Astrocyte (in vitro differentiated cells and primary cell): ENCODE measurements at regions not wholly inside any gene's neighbourhood (a gene's known extent, or its start where the extent isn't known, plus 50 kb on each side); places are given as distances from the start of the nearest gene placed in this dataset.

Source experiments
- DNase-seq: peaks from one replicate; pipeline ENCODE4 v3.0.0-alpha.2; 2010; ENCODE audit warnings: low read depth
- FAIRE-seq: peaks from 2 replicates; lab custom pipeline; 2011; peaks lifted over from hg19 to GRCh38; lab: Jason Lieb, UNC
- H2AFZ ChIP-seq: 2 replicates; pipeline ENCODE4 v1.6.0; 2012; ENCODE audit warnings: low read depth, low read length, inconsistent platforms
- H3K27ac ChIP-seq: 2 replicates; pipeline ENCODE4 v1.5.1; 2011; ENCODE audit warnings: low read depth, low read length, inconsistent platforms
- H3K27me3 ChIP-seq: 2 replicates; pipeline ENCODE4 v1.6.0; 2011; ENCODE audit warnings: low read length, inconsistent platforms; ENCODE audit not compliant: insufficient read depth
- H3K36me3 ChIP-seq: 2 replicates; pipeline ENCODE4 v1.5.1; 2011; ENCODE audit warnings: low read length, inconsistent platforms; ENCODE audit not compliant: insufficient read depth
- H3K4me1 ChIP-seq: 2 replicates; pipeline ENCODE4 v1.5.1; 2011; ENCODE audit warnings: low read length, inconsistent platforms; ENCODE audit not compliant: insufficient read depth
- H3K4me2 ChIP-seq: 2 replicates; pipeline ENCODE4 v1.6.0; 2012; ENCODE audit warnings: low read length, inconsistent platforms
- H3K4me3 ChIP-seq: 2 replicates; pipeline ENCODE4 v1.5.1; 2011; ENCODE audit warnings: low read depth, mild to moderate bottlenecking, low read length, inconsistent platforms; ENCODE audit not compliant: insufficient read depth
- H3K79me2 ChIP-seq: 2 replicates; pipeline ENCODE4 v1.6.0; 2012; ENCODE audit warnings: mild to moderate bottlenecking, low read length, inconsistent platforms; ENCODE audit not compliant: insufficient read depth
- H3K9ac ChIP-seq: 2 replicates; pipeline ENCODE4 v1.6.0; 2012; ENCODE audit warnings: mild to moderate bottlenecking, low read length, inconsistent platforms
- H3K9me3 ChIP-seq: 2 replicates; pipeline ENCODE4 v1.5.1; 2012; ENCODE audit warnings: low read depth, mild to moderate bottlenecking, low read length, inconsistent platforms; ENCODE audit not compliant: insufficient read depth
- H4K20me1 ChIP-seq: 2 replicates; pipeline ENCODE4 v1.6.0; 2012; ENCODE audit warnings: low read length, inconsistent platforms; ENCODE audit not compliant: insufficient read depth
- H3K27ac Mint-ChIP-seq: one replicate; pipeline ENCODE4 v1.8.0; 2021; ENCODE audit warnings: mild to moderate bottlenecking, mixed read lengths; ENCODE audit not compliant: unreplicated experiment
- H3K27me3 Mint-ChIP-seq: one replicate; pipeline ENCODE4 v1.8.0; 2021; ENCODE audit warnings: low read depth, mixed read lengths; ENCODE audit not compliant: unreplicated experiment
- H3K36me3 Mint-ChIP-seq: one replicate; pipeline ENCODE4 v1.8.0; 2021; ENCODE audit warnings: low read depth, mixed read lengths; ENCODE audit not compliant: unreplicated experiment
- H3K4me1 Mint-ChIP-seq: one replicate; pipeline ENCODE4 v1.8.0; 2021; ENCODE audit warnings: low read depth, mixed read lengths; ENCODE audit not compliant: unreplicated experiment
- H3K4me3 Mint-ChIP-seq: one replicate; pipeline ENCODE4 v1.8.0; 2021; ENCODE audit warnings: mild to moderate bottlenecking, moderate library complexity, mixed read lengths; ENCODE audit not compliant: unreplicated experiment
- H3K9me3 Mint-ChIP-seq: one replicate; pipeline ENCODE4 v1.8.0; 2021; ENCODE audit warnings: mild to moderate bottlenecking, mixed read lengths; ENCODE audit not compliant: unreplicated experiment
- EZH2 ChIP-seq: IDR thresholded peaks from 2 replicates; pipeline ENCODE4 v1.6.1; 2012; ENCODE audit warnings: mild to moderate bottlenecking, low read length, inconsistent platforms; ENCODE audit not compliant: insufficient read depth
- TF ChIP-seq, protein P1 (sequence below): IDR thresholded peaks from 2 replicates; pipeline ENCODE4 v1.5.1; 2011; ENCODE audit warnings: low read depth, mild to moderate bottlenecking, inconsistent platforms, low read length, moderate library complexity; ENCODE audit not compliant: insufficient read depth

DNA sequence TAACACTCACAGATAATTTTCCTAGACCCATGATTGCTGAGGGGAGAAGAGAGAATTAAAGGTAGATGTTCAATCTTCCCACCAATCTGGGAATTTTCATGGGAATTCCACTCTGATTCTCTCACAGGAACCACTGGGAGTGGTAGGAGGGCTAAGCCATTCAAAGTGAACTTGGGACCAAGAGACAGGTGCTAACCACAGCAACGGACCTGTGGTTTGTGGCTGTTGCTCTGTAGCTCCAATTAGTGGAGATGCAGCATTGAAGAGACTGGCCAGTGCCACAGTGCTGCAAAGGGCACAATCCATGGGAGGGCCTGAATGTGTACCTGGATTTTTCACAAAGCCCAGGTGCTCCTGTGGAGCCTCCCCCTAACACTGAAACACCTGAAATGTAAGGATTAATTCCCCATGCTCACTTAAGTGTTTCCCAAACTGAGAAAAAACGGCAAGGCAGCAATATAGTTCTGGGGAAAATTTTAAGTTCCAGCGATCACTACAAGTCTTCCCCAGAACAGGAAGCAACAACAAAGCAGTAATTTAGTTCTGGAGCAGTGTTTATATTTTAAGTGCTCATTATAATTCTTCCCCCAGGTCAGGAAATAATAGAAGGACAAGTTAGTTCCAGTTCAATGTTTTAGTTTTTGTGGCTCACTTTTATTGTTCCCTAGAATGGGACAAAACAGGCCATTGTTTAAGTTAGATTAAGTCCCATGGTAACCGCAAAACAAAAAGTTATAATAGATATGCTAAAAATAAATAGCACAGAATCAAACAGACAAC is 1045.8 kb downstream of the CNTNAP5 start:
- Histone ChIP-seq H3K4me3 (no peak overlapping the region), H3K27ac (no peak overlapping the region), H3K79me2 (no peaks in the 10 kb centered on the region), H3K27me3 (no peaks in the 10 kb centered on the region), H3K4me2 (no peak overlapping the region), H3K9me3 (no peaks in the 10 kb centered on the region), H3K9ac (no peak overlapping the region), H4K20me1 (no peaks in the 10 kb centered on the region), H3K4me1 (no peaks in the 10 kb centered on the region), H2AFZ (no peak overlapping the region), H3K36me3 (no peaks in the 10 kb centered on the region)
- Mint-ChIP-seq H3K4me1 (no peaks in the 10 kb centered on the region), H3K9me3 (no peaks in the 10 kb centered on the region), H3K27me3 (no peaks in the 10 kb centered on the region), H3K4me3 (no peak overlapping the region), H3K36me3 (no peaks in the 10 kb centered on the region), H3K27ac (no peak overlapping the region)
- FAIRE-seq (no peak), DNase-seq (no peak)
- no peak for TF ChIP-seq EZH2
- TF ChIP-seq, protein P1, sequence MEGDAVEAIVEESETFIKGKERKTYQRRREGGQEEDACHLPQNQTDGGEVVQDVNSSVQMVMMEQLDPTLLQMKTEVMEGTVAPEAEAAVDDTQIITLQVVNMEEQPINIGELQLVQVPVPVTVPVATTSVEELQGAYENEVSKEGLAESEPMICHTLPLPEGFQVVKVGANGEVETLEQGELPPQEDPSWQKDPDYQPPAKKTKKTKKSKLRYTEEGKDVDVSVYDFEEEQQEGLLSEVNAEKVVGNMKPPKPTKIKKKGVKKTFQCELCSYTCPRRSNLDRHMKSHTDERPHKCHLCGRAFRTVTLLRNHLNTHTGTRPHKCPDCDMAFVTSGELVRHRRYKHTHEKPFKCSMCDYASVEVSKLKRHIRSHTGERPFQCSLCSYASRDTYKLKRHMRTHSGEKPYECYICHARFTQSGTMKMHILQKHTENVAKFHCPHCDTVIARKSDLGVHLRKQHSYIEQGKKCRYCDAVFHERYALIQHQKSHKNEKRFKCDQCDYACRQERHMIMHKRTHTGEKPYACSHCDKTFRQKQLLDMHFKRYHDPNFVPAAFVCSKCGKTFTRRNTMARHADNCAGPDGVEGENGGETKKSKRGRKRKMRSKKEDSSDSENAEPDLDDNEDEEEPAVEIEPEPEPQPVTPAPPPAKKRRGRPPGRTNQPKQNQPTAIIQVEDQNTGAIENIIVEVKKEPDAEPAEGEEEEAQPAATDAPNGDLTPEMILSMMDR = no peak

DNA sequence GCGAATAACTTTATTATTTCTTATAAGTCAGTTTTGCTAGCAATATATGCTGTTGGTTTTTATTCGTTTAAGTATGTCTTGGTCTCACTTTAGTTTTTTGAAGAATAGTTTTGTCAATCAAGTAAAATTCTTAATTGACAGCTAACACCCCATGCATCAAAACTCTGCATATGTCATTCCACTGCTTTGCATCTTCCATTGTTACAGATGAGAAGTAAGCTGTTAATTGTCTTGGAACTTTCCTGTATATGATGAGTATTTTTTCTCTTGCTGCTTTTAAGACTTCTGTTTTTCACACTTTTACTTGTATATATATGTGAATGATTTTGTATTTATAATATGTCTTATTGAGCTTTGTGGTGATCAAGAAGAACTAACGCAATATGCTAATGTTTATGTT is 1048.4 kb downstream of the CNTNAP5 start:
- Histone ChIP-seq H2AFZ (no peak overlapping the region), H3K36me3 (no peaks in the 10 kb centered on the region), H4K20me1 (no peaks in the 10 kb centered on the region), H3K9me3 (peaks cover 2% of the 10 kb centered on the region), H3K4me2 (no peak overlapping the region), H3K4me1 (no peaks in the 10 kb centered on the region), H3K27me3 (no peaks in the 10 kb centered on the region), H3K4me3 (no peak overlapping the region), H3K9ac (no peak overlapping the region), H3K27ac (no peak overlapping the region), H3K79me2 (no peaks in the 10 kb centered on the region)
- no peak for FAIRE-seq
- Mint-ChIP-seq H3K27me3 (no peaks in the 10 kb centered on the region), H3K9me3 (no peaks in the 10 kb centered on the region), H3K36me3 (no peaks in the 10 kb centered on the region), H3K4me3 (no peak overlapping the region), H3K4me1 (no peaks in the 10 kb centered on the region), H3K27ac (no peak overlapping the region)
- no peak for DNase-seq
- TF ChIP-seq EZH2 = no peak
- TF ChIP-seq, protein P1 = no peak

DNA sequence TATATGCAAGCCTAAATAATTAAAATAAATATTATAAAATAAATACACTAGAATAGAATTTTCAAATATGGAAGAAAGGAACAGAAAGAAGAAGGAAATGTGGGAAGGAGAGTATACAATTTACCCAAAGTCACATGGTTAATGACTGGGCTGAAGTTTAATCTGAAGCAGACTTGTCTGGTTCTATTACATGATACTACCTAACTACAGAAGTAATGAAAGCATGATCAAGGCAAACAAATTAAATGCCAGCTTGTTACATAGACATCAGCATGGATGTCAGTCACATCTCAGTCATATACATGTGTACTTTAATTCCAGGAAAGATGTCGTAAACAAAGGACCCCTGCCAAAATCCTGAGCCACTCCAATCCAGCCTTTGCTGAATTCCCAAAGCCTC is 1060.8 kb downstream of the CNTNAP5 start:
- no peaks in the 10 kb centered on the region for H3K27me3 ChIP-seq
- H3K27ac Mint-ChIP-seq = no peak overlapping the region
- H3K4me2 ChIP-seq = no peak overlapping the region
- no peaks in the 10 kb centered on the region for H3K9me3 ChIP-seq
- no peak for FAIRE-seq
- H4K20me1 ChIP-seq = no peaks in the 10 kb centered on the region
- no peak overlapping the region for H2AFZ ChIP-seq
- H3K79me2 ChIP-seq = no peaks in the 10 kb centered on the region
- H3K4me1 ChIP-seq = no peaks in the 10 kb centered on the region
- no peak overlapping the region for H3K27ac ChIP-seq
- no peak overlapping the region for H3K4me3 Mint-ChIP-seq
- H3K4me1 Mint-ChIP-seq = no peaks in the 10 kb centered on the region
- no peak for TF ChIP-seq EZH2
- TF ChIP-seq, protein P1 = no peak
- no peak overlapping the region for H3K9ac ChIP-seq
- H3K4me3 ChIP-seq = no peak overlapping the region
- H3K9me3 Mint-ChIP-seq = no peaks in the 10 kb centered on the region
- H3K27me3 Mint-ChIP-seq = no peaks in the 10 kb centered on the region
- H3K36me3 ChIP-seq = no peaks in the 10 kb centered on the region
- H3K36me3 Mint-ChIP-seq = no peaks in the 10 kb centered on the region
- DNase-seq = no peak
